GOT3 (cell line): ENCODE measurements at regions not wholly inside any gene's neighbourhood (a gene's known extent, or its start where the extent isn't known, plus 50 kb on each side); places are given as distances from the start of the nearest gene placed in this dataset.

Source experiments
- DNase-seq: peaks from one replicate; lab custom pipeline; 2025; ENCODE audit warnings: mixed read lengths; lab: John Stamatoyannopoulos, UW

DNA sequence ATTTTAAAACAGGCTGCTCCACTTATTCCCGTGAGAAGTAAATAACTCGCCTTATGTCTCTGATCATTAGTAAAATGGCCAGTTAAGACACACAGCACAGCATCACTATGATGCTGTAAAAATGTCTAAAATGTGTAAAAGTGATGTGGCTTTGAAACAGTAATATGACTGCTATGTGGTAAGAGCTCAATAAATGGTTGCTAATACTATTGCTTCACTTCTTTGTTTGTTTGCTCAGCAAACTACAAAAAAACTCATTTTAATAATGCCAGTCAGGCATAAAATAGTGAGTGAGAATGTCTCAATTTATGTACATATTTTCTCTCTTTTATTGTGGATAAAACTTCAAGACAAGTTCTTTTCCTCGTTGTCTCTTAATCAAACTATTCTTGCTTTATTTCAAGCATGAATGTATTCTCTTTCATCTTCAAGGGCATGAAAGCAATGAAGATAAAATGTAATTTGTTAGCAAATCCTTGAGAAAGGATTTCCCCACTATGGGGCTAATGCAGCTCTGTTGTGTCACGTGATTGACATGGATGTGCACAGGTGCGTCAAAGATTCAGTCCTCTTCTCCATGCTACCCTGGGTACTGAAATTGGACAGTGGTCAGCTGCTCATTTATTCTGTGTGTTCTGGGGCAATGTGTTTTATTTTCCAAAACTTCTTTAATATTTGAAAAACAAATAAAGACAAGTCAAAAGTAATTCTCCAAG lies 387.2 kb downstream of the TRIB2 start:
- no peak for DNase-seq

DNA sequence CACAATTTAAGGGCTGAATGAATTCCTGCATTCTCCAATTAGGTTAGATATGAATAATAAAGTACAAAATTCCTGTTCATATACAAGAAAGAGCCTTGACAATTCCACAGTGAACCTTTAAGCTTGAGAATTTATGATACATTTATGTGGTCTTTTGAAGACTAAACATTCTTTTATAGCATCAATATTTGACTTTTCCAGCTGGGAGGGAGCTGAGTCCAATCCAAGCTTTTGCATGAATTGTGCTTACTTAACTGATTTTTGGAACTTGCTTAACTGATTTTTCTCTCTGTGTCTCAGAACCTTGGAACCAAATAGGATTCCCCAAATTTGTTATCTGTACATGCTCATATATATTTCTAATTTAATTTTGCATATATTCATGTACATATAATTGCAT lies 388.0 kb downstream of the TRIB2 start:
- DNase-seq, result no peak

DNA sequence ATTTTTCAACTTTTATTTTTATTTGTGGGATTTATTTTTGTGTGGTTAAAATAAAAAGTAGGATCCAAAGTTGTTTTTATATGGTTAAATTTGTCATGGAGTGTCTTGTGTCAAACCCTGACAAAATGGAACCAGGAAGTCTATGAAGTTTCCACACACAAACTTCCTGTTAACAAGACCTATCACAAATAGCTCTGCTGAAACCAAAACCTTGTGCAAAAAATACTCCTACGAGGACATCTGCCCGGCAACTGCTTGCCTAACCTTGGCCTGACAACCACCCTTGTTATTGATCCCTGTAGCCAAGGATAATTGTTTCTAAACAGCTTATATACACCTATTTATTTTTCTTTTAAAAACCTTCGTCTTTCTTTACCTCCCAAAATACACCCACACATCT lies 389.6 kb downstream of the TRIB2 start:
- DNase-seq, result no peak

DNA sequence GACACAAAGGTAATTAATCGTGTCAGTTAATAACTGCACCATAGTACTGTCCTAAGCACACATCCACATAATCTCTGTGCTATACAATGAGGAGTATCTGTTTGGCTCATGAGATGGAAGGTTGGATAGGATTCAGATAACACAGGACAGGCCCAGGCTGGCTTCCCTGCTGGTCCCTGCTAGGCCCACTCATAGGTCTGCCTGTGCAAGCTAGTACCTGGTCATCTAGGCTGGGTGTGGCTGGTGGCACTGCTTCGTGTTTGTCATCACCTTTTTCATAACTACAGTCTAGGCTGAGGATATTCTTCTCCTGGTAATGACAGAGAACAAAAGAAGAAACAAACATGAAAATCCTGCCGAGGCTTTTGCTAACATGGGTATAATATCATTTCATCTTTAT lies 392.8 kb downstream of the TRIB2 start:
- no peak for DNase-seq

DNA sequence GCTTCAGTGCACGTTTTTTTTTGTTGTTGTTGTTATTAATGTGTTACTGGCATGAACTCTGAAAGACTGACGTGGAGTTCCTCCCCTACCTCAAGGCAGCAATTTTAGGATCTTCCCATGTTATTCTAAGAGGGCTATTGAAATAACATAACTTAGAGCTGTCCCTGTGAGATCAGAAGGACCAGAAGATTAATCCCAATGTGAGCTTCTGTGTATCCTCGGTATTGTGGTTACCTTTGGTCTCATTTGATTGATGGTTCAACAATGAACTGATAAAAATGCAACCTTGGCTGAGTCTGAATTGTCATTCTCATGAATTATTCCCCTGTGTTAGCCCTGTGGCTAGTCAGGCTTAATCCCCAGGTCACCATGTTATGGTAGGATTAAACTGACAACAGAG lies 394.1 kb downstream of the TRIB2 start:
- DNase-seq, result no peak

DNA sequence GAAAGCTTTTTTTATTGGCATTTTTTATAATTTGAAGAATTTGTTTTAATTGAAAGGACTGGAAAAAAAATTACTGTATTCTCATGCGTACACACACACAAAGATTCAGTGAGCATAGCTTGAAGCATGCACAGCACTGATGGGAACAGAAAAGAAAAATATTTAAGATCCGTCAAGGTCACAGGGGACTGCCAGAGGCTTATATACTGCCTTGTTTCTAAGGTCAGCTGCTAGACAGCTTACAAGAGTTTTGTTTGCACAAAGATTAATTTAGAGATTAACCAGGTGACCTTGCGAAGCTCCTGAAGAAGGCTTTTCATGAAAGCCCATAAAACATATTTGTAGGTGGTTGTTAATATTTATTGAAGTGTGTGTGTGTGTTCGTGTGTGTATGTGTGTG lies 396.3 kb downstream of the TRIB2 start:
- DNase-seq, result no peak

DNA sequence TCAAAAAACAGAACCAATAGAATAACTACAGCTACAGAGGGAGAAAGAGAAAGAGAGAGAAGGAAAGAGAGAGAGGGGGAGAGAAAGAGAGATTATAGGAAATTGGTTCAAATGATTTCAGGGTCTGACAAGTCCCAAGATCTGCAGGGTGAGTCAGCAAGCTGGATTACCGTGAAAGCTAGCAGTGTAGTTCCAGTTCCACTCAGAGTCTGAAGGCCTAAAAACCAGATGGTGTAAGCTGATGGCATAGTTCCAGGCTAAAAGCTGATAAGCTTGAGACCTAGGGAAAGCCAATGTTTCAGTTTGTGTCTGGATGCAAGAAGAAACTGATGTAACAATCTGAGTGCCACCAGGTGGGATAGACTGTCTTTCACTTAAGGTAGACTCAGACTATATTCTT lies 397.7 kb downstream of the TRIB2 start:
- no peak for DNase-seq

DNA sequence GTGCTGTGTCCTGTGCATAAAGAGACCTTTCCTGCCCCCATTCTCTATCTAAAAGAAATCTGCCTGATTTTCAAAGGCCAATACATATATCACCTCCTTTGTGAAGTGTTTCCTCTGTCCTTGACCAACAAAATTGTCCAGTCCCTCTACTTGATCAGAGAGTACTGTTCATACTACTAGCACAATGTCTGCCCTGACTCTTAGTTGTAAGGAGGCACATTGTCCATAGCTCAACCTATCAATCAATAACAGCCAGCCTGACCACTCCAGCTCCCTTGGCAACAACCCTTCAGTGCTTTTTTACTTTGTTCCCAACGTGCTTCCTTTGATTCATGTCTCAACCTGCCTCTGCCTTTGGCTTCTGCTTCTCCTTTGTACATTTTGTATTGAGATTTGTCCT lies 398.9 kb downstream of the TRIB2 start:
- no peak for DNase-seq

DNA sequence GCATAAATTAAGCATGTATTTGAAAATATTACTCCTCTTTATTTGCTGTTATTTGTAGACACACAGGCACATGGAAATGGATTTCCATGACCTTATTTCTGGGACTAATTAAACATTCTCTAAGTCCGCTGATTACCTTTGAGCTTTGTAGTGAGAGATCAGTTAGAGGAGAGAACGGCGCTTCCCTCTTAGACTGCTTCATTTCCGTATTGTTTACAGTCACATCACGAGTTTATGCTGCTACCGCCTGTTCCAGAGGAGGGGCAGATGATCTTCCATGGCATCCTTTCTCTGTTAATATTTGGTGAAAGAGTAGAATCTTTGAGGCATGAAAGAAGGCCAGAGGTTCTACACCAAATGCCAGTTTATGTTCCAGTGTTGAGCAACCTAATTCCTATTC lies 404.4 kb downstream of the TRIB2 start:
- DNase-seq, result no peak

DNA sequence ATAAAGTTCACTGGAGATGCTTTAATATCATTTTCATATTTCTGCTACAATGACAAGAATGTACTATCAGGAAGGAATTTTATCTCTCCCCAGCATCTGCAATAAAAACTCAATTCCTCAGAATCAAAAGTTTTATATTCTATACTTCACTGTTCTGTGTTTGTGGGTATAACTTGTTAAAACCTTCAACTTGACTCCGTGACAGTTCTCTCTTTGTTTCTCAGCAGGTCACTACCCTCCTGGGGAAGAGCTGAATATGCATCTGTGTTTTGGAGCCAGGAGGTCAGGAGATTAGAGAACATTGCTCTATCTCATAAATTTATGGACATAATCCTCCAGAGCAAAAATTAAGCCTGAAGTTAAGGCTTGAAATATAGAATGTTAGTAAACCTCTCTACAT lies 411.4 kb downstream of the TRIB2 start:
- no peak for DNase-seq

DNA sequence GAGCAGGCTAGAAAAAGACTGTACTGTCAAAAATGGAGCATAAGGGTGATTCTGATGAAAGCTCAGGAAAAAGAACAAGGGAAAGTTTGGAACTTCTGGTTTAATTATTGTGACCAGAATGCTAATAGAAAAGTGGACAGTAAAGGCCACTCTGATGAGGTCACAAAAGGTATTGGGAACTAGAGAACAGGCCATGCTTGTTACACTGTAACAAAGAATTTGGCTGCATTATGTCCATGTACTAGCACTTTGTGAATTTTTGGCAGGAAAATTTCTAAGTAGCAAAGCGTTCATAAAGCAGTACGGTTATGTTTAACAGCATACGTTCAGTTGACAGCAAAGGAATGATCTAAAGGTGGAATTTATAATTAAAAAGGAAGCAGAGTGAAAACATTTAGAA lies 418.6 kb downstream of the TRIB2 start:
- DNase-seq, result no peak

DNA sequence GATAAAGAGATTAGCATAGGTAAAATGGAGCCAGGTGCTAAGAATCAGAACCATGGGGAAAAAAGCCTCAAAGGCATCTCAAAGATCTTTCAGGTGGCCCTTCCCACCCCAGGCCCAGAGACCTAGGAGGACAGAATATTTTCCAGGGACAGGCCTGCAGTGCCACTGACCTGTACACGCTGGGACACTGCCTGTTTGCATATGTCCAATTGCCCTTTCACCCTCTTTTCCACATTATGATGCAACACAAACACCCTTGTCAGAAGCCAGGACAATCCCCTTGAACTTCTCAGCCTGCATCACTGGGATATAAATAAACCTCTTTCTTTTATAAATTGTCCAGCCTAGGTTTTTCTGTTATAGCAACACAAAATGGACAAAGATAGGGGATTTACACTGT lies 419.1 kb downstream of the TRIB2 start:
- no peak for DNase-seq

DNA sequence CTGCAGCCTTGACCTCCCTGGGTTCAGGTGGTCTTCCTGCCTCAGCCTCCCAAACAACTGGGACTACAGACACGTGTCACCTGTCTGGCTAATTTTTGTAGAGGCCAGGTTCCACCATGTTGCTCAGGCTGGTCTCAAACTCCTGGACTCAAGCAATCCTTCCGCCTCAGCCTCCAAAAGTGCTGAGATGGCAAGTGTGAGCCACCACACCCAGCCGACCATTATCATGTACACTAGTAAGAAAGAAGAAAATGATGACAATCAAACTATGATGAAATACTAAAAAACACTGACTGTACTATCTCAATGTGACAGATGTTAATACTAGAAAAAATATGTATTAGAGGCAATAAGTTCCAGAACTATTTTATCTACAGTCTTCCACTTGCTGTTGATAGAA lies 420.9 kb downstream of the TRIB2 start:
- no peak for DNase-seq

DNA sequence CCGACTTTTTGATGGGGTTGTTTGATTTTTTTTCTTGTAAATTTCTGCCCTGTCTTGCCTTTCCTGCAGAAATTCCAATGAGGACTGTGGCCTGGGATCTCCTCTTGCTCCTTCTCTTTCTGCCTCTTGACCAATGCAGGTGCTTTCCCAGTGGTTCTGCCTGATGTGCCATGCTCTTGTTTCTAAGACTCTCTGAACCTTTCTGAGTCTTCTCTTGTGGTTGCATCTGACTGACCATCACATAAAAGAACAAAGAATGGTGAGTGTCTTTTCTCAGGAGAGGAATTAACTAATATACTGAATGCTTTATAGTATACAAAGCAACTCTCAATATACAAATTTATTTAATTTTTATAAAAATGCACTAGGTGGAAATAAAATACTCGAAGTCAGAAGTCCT lies 424.6 kb downstream of the TRIB2 start:
- DNase-seq, result no peak

DNA sequence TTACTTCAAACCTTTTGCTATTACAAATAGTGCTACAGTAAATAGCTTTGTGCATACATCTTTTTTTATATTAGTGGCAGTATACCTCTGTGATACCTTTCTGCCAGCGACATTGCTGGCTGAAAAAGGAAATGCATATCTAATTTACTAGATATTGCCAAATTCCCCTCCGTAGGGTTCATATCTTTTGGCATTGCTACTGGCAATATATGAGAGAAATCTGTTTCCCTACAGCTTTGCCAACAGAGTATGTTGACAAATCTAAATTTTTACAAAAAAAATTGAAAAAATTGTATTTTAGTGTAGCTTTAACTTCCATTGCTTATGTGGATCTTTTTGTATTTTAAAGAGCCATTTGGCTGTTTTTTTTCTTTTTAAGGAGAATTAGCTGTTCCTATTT lies 426.7 kb downstream of the TRIB2 start:
- DNase-seq, result no peak

DNA sequence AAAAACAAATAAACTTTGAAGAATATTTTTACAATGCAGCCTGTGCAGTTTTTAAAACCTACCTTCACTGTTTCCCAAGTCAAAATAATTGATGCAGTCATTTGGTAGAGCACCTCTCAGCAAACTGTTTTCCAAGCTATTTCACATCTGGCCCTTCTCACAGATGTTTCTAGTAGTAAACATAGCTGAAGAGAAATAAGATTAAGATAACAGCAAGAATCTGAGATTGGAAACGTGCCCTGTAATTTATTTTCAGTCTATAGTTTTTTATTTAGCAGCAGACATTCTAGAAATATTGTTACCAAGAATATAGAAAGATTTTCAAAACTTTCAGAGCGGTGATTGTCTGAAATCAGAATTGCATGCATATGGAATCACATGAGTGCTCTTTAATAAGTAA lies 440.2 kb downstream of the TRIB2 start:
- no peak for DNase-seq

DNA sequence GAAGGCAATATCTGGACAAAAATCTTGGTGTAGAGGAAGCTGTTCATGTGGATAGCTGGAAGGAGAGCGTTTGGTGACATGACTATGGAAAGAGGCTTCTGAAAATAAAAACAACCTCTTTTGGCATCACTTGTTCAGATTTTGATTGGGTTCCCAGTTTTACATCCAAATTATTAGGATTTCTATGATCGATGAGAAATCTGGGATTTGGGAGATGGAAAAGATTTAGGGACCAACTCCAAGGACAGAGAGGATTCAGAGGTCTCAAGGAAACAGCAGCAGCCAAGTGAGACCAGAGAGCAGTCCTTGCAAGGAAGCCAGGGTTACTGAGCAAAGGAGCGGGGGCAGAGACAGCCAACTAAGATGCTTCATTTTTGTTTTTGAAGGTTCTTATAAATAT lies 441.7 kb downstream of the TRIB2 start:
- DNase-seq, result no peak

DNA sequence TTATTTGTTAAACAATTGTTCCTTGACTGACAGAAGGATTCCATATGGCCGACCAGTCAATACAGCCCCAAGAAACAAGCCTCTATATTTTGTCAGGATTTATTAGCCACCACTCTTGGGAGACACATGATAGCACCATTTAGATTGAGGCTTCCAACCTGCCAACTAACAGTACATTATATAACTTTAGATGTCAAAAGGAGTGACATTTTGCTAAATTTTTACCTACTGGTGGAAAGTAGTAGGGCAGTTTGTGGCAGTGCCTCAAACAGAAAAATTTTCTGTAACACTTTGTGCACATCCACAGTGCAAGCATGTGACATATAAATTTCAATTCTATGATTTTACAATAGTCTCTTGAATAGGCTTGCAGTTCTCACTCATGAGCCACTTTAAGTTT lies 464.0 kb downstream of the TRIB2 start:
- DNase-seq, result no peak

DNA sequence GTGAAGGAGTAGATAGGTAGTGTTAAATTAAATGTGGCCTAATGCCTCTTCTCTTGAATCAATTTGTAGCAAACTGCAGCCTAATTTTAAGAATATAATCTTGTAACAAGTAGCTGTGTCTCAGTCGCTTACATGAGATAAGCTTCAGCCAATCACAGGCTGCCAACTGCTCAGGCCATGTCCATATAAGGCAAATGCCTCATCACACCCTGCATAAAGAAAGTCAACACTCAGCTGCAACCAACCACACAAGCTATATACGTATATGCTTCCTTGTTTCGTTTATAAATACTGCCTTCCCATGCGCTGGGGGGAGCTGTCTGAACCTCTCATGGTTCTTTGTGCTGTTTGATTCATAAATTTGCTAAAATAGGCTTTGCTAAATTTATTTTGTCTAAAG lies 476.3 kb downstream of the TRIB2 start:
- DNase-seq, result no peak

DNA sequence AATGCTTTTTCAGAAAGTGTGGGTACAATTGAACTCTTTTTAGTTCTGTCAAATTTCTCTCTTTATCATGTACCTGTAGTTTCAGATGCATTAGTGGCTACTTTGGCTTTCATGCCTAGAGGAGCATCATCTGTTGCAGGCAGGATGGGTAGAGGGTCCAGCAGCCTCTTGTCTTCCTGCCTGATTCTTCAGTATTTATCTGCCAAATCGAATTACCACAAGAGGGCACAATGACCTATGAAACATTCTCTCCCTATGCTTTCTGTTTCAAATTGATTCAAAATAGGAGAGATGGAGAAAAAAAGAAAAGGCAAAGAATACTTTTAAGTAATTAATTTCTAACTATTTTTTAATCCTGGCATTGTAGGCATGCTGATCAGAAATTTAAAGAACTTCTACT lies 477.2 kb downstream of the TRIB2 start:
- DNase-seq, result no peak

DNA sequence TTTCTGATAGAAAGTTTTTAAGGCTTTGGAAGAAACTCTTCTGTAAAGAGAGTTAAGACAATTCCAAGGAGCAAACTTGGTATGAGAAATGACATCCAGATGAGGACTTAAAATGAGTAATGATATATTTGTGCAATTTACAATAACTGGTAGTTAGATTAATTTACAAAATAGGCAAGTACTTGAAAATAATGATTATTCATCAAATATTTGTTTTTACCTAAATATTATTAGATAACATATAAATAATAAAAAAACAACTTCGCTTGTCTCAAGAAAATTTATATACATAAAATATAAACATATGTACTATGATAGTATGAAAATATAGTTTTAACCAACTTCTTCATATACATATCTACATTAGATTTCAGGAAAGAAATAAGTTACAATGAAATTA lies 478.5 kb downstream of the TRIB2 start:
- DNase-seq, result no peak

DNA sequence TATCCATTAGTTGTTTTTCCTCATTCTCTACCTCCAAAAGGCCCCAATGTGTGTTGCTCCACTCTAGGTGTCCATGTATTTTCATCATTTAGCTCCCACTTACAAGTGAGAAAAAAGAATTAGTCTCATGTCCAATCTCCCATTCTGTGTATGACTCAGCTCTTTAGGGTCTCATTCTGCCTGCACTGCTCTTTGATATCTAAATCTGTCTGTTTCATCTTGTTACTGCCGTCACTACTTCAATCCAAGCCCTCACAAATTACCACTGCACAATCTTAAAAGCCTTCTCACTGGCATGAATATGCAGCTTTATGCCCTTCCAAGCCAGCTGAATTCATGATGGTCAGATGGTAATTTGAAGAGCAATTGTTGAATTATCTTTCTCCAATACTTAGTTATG lies 480.5 kb downstream of the TRIB2 start:
- no peak for DNase-seq

DNA sequence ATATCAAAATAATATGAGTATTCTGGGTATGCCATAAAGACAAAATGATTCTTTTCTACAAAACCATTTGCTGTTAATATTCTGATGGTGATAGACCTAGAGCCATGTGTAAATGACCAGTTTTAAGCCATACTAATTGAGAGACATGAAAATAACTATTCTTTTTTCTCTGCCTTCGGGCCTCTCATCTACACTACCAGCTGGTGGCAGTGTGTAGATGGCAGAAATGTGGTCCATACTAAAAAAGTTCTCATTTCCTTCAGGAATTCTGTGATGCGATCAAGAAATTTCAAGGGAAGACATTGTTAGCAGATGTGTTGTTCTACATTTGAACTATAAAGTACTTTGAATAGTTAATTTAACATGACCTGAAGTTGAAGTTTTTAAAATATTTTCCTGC lies 485.2 kb downstream of the TRIB2 start:
- no peak for DNase-seq

DNA sequence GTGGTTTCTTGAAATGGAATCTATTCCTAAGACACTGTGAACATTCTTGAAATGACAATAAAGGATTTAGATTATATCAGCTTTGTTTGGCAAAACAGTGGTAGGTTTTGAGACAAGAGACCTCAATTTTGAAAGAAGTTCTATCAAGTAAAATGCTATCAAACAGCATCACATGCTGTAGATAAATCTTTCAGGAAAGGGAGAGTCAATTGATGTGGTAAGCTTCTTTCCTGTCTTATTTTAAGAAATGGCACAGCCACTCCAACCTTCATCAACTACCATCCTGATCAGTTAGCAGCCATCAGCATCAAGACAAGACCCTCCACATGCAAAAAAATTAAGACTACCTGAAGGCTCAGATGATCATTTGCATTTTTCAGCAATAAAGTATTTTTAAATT lies 495.4 kb downstream of the TRIB2 start:
- DNase-seq, result no peak

DNA sequence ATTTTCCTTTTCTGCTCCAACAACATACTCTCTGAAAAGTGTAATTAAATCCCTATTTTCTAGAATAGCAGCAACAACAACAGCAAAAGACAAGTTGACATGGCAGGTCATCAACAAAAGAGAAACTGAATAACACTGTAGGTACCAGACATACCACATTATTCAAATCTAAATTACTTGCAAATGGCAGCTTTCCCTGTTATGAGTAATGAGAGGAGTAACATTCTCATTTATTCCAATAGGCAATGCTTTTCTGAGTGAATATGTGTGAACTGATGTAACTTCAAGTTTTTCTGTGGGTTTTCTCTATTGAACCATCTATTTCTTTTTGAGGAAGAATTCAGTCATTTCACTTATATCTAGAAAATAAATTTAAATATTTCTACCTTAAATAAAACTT lies 501.5 kb downstream of the TRIB2 start:
- DNase-seq, result no peak
